Coronary artery (tissue), 2 donors: ENCODE measurements at regions not wholly inside any gene's neighbourhood (a gene's known extent, or its start where the extent isn't known, plus 50 kb on each side); places are given as distances from the start of the nearest gene placed in this dataset.

Experiments used
- DNase-seq: peaks from one replicate; pipeline ENCODE4 v3.0.0-alpha.2; 2017; ENCODE audit warnings: low spot score
- H3K27ac ChIP-seq, 2 donors: fragments of 200-600 bp; sonication (generic); one replicate each; pipeline ENCODE4 v1.5.1; 2016 to 2019
- H3K4me3 ChIP-seq: fragments of 200-600 bp; sonication (generic); 2 replicates; pipeline ENCODE4 v1.5.1; 2016; ENCODE audit warnings: mild to moderate bottlenecking, moderate library complexity
- CTCF ChIP-seq: fragments of 200-600 bp; sonication (generic); IDR thresholded peaks from one replicate; pipeline ENCODE4 v1.5.1; 2019; ENCODE audit warnings: antibody characterized with exemption

DNA sequence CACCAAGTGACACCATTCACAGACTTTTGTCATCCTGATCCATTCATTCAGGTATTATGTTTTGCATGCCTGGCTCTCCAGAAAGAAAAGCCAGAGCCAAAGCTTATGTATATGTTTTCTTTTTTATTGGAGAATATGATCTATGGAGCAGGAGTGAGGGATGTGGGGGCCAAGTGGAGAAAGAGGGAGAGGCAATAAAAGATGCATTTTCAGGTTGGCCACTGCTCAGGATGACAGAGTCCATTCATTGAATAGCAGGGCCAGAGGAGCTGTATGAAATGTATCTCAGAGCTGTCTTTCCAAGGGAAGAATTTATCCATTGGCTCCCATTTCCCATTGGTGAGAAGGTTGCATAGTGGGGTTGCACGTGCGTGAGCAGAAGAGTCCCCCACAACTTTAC lies 416.1 kb downstream of the ATP23 start:
- DNase-seq: no peak
- H3K27ac ChIP-seq: no peak overlapping the region
- no peak overlapping the region for H3K4me3 ChIP-seq
- TF ChIP-seq CTCF: no peak

- DNase-seq: no peak
- H3K4me3 ChIP-seq: no peak overlapping the region
- no peak for TF ChIP-seq CTCF
- no peak overlapping the region for H3K27ac ChIP-seq
Measured at GRCh38 chr12:58358369-58358768, 417.0 kb downstream of the ATP23 start.

DNA sequence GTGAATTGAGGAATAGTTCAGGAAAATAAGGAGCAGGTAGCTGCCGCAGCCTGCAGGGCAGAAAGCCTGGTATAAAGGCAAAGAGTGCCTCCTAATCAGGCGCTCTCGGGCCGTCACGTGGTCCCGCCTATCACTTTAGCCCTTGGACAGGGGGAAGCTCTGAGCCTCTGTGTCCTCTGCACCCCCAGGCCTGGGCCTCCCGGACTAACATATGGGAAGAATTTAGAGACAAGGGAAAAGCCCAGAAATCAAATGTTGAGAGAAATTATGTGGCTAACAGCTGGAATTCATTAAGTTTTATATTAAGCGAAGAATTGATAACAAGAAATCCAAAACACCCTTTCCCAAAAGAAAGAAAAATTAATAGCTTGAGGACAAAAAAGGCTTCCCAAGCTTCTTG lies 417.7 kb downstream of the ATP23 start:
- DNase-seq: no peak
- H3K27ac ChIP-seq: no peak overlapping the region
- H3K4me3 ChIP-seq: no peak overlapping the region
- TF ChIP-seq CTCF: no peak

GRCh38 chr12:58361056-58361455 lies 419.7 kb downstream of the ATP23 start:
- Histone ChIP-seq H3K4me3 (no peak overlapping the region), H3K27ac (no peak overlapping the region)
- no peak for DNase-seq
- TF ChIP-seq CTCF: no peak

DNA sequence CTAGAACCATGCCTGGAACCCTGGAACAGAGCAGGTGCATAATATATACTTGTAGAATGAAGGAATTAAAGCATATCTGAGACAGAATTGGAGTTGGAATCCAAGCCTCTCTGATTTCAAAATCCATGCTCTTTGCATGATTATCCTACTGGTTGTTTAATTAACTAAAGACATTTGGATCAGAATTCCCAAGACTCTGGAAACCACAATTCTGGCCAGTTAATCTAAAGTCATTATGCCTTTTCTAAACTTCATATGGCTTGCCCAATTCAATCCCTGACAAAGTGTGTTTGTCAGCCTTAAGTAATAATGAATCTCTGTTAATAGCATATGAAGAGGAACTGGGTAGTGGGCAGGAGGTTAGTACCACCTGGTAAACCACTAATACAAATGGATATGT lies 422.6 kb downstream of the ATP23 start:
- no peak overlapping the region for H3K27ac ChIP-seq
- no peak for TF ChIP-seq CTCF
- no peak overlapping the region for H3K4me3 ChIP-seq
- no peak for DNase-seq

- H3K27ac ChIP-seq: no peak overlapping the region
- DNase-seq: no peak
Measured at GRCh38 chr12:58364389-58365086, 423.2 kb downstream of the ATP23 start.

More at GRCh38 chr12:58364389-58365086, 423.2 kb downstream of the ATP23 start:
- no peak overlapping the region for H3K4me3 ChIP-seq
- TF ChIP-seq CTCF: no peak
